ENCODE measurements at regions not wholly inside any gene's neighbourhood (a gene's known extent, or its start where the extent isn't known, plus 50 kb on each side); places are given as distances from the start of the nearest gene placed in this dataset.

- Mint-ChIP-seq H3K36me3 (no peaks in the 10 kb centered on the region), H3K9me3 (no peaks in the 10 kb centered on the region), H3K4me1 (ENCODE audit: low read depth in 2 of 2) (peaks cover 44 to 45% of the 10 kb centered on the region in 2 donors), H3K27ac (no peak overlapping the region), H3K4me3 (no peak overlapping the region), H3K27me3 (peaks cover 0 to 2% of the 10 kb centered on the region in 2 donors)
- no peak for DNase-seq (ENCODE audit: low spot score)
- ATAC-seq: no peak
Measured at GRCh38 chr3:124654470-124654845, 75.8 kb upstream of the UMPS start.

- ATAC-seq (no peak), DNase-seq (ENCODE audit: low spot score) (no peak)
- H3K27me3 Mint-ChIP-seq: peaks cover 0 to 2% of the 10 kb centered on the region in 2 donors
- no peak overlapping the region for H3K4me3 Mint-ChIP-seq
- no peaks in the 10 kb centered on the region for H3K36me3 Mint-ChIP-seq
- H3K27ac Mint-ChIP-seq: peak overlapping the region in 1 of 2 donors; percentile 24
- peaks cover 32 to 38% of the 10 kb centered on the region in 2 donors for H3K4me1 Mint-ChIP-seq (ENCODE audit: low read depth in 2 of 2)
- no peaks in the 10 kb centered on the region for H3K9me3 Mint-ChIP-seq
Measured at GRCh38 chr3:124656531-124656930, 73.7 kb upstream of the UMPS start.

DNA sequence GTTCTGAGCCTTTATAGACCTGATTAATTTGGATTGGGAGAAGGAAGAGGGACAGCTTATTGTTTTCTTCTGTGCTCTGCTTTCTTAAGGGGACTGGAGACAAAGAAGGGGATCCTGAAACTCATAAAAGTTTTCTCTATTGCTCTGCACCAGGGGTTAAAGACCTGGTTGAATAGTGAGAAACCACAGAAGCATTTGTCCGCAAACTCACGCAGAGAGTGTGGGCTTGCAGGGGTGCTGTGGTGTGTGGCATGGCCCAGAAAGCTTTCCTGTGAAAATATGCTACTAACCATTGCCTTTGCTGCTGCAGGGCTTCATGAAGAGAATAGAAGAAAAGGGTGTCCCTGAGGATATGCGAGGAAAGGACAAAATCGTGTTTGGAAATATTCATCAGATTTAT is 73.1 kb upstream of the UMPS start:
- Mint-ChIP-seq H3K27me3 (peaks cover 0 to 2% of the 10 kb centered on the region in 2 donors), H3K27ac (peak overlapping the region in 1 of 2 donors; percentile 24), H3K9me3 (no peaks in the 10 kb centered on the region), H3K4me1 (ENCODE audit: low read depth in 2 of 2) (peaks cover 26 to 33% of the 10 kb centered on the region in 2 donors), H3K36me3 (no peaks in the 10 kb centered on the region), H3K4me3 (no peak overlapping the region)
- no peak for ATAC-seq
- DNase-seq (ENCODE audit: low spot score): no peak

DNA sequence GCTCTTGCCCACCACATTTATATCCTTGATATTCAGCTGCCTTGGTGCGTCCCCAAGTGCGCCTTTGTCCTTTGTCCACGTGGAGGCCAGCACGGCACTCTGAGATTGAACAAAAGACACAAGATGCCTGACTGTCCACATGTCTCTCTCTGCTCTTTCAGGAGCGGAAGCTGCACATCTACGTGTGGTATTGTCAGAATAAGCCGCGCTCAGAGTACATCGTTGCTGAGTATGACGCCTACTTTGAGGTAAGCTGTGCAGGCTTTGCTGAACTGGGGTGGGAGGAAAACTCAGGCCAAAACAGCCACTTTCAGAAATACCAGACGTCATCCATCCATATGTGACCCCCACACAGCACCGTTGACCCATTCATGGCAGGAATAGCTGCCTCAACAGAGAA is 72.0 kb upstream of the UMPS start:
- Mint-ChIP-seq H3K4me3 (peak overlapping the region; percentile 53), H3K27me3 (peaks cover 0 to 2% of the 10 kb centered on the region in 2 donors), H3K9me3 (no peaks in the 10 kb centered on the region), H3K36me3 (no peaks in the 10 kb centered on the region), H3K4me1 (ENCODE audit: low read depth in 2 of 2) (peaks cover 19 to 25% of the 10 kb centered on the region in 2 donors), H3K27ac (peak overlapping the region in 1 of 2 donors; percentile 67)
- ATAC-seq (no peak), DNase-seq (ENCODE audit: low spot score) (no peak)

DNA sequence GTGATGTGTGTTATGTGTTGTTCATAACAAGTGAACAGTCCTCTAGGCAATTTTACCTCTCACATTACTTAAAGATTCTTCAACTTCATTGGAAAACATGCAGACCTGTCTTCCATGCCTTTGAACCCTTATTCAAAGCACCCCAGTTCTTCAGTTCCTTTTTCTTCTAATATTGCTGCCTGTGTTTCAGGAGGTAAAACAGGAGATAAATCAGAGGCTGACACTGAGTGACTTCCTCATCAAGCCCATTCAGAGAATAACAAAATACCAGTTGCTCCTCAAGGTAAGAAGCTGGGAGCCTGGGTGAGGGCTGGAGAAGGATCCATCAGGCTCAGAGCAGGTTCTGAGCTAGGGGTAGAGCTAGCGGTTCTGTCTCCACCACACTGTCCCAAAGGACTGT is 71.1 kb upstream of the UMPS start:
- H3K9me3 Mint-ChIP-seq: no peaks in the 10 kb centered on the region
- no peaks in the 10 kb centered on the region for H3K36me3 Mint-ChIP-seq
- H3K27me3 Mint-ChIP-seq: peaks cover 0 to 6% of the 10 kb centered on the region in 2 donors
- H3K4me3 Mint-ChIP-seq: no peak overlapping the region
- H3K27ac Mint-ChIP-seq: no peak overlapping the region
- peaks cover 21 to 29% of the 10 kb centered on the region in 2 donors for H3K4me1 Mint-ChIP-seq (ENCODE audit: low read depth in 2 of 2)
- ATAC-seq: no peak
- no peak for DNase-seq (ENCODE audit: low spot score)

GRCh38 chr3:124660599-124660998 is 69.7 kb upstream of the UMPS start:
- Mint-ChIP-seq H3K36me3 (no peaks in the 10 kb centered on the region), H3K27ac (no peak overlapping the region), H3K9me3 (no peaks in the 10 kb centered on the region), H3K27me3 (peaks cover 0 to 6% of the 10 kb centered on the region in 2 donors), H3K4me3 (no peak overlapping the region), H3K4me1 (ENCODE audit: low read depth in 2 of 2) (peaks cover 21 to 29% of the 10 kb centered on the region in 2 donors)
- ATAC-seq (no peak), DNase-seq (ENCODE audit: low spot score) (no peak)

DNA sequence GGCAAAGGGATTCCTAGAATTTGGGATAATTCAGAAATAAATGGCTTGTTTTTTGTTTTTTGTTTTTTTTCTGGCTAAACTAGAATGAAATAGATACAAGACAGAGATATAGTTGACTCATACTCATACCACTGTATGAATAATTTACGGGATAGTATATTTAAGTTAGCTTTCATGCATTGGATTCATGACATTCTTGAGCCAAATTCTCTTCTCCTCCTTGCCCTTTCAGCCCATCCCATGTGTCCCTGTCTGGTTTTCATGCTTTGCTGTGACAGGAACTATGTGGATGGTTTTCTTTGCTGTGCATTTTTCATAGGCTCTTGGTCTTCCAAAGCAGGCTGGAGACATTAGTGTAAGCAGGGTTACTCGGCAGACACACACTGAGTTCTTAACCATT is 66.6 kb upstream of the UMPS start:
- ATAC-seq (no peak), DNase-seq (ENCODE audit: low spot score) (no peak)
- no peaks in the 10 kb centered on the region for H3K36me3 Mint-ChIP-seq
- peaks cover 0 to 6% of the 10 kb centered on the region in 2 donors for H3K27me3 Mint-ChIP-seq
- H3K9me3 Mint-ChIP-seq: no peaks in the 10 kb centered on the region
- H3K27ac Mint-ChIP-seq: no peak overlapping the region
- H3K4me1 Mint-ChIP-seq (ENCODE audit: low read depth in 2 of 2): peaks cover 22 to 25% of the 10 kb centered on the region in 2 donors
- H3K4me3 Mint-ChIP-seq: no peak overlapping the region

GRCh38 chr3:124664804-124665203 is 65.4 kb upstream of the UMPS start:
- ATAC-seq (no peak), DNase-seq (ENCODE audit: low spot score) (no peak)
- Mint-ChIP-seq H3K4me1 (ENCODE audit: low read depth in 2 of 2) (peaks cover 22 to 25% of the 10 kb centered on the region in 2 donors), H3K9me3 (no peaks in the 10 kb centered on the region), H3K36me3 (no peaks in the 10 kb centered on the region), H3K27ac (no peak overlapping the region), H3K4me3 (no peak overlapping the region), H3K27me3 (peaks cover 0 to 6% of the 10 kb centered on the region in 2 donors)

GRCh38 chr3:124666067-124666466 is 64.2 kb upstream of the UMPS start:
- H3K36me3 Mint-ChIP-seq: peaks cover 6% of the 10 kb centered on the region
- ATAC-seq (no peak), DNase-seq (ENCODE audit: low spot score) (no peak)
- peaks cover 24 to 26% of the 10 kb centered on the region in 2 donors for H3K4me1 Mint-ChIP-seq (ENCODE audit: low read depth in 2 of 2)
- H3K4me3 Mint-ChIP-seq: no peak overlapping the region
- peaks cover 0 to 6% of the 10 kb centered on the region in 2 donors for H3K27me3 Mint-ChIP-seq
- no peak overlapping the region for H3K27ac Mint-ChIP-seq
- peaks cover 5% of the 10 kb centered on the region for H3K9me3 Mint-ChIP-seq

DNA sequence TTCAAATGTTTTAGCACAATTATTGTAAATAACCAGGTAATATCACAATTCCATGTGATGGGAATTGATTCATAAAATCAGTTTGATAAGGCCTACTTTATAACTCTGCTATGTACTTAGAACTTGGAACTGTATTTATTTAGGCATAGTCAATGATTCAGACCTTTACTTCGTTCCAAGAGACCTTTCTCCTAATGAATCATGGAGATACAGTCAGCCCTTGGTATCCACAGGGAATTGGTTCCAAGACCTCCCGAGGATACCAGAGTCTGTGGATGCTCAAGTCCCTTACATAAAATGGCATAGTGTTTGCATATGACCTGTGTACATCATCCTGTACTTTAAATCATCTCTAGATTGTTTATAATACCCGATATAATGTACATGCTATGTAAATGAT is 60.8 kb upstream of the UMPS start:
- H3K9me3 Mint-ChIP-seq: peaks cover 9% of the 10 kb centered on the region
- peaks cover 32 to 35% of the 10 kb centered on the region in 2 donors for H3K4me1 Mint-ChIP-seq (ENCODE audit: low read depth in 2 of 2)
- ATAC-seq: no peak
- no peaks in the 10 kb centered on the region for H3K27me3 Mint-ChIP-seq
- no peak overlapping the region for H3K4me3 Mint-ChIP-seq
- peaks cover 12% of the 10 kb centered on the region for H3K36me3 Mint-ChIP-seq
- no peak overlapping the region for H3K27ac Mint-ChIP-seq
- no peak for DNase-seq (ENCODE audit: low spot score)

GRCh38 chr3:124671106-124671505 is 59.1 kb upstream of the UMPS start:
- ATAC-seq: peak; percentile 84 to 87

GRCh38 chr3:124674336-124674735 is 55.9 kb upstream of the UMPS start:
- DNase-seq (ENCODE audit: low spot score): no peak
- peaks cover 20% of the 10 kb centered on the region for H3K36me3 Mint-ChIP-seq
- peaks cover 9% of the 10 kb centered on the region for H3K9me3 Mint-ChIP-seq
- H3K27ac Mint-ChIP-seq: no peak overlapping the region
- no peak overlapping the region for H3K4me3 Mint-ChIP-seq
- H3K4me1 Mint-ChIP-seq (ENCODE audit: low read depth in 2 of 2): peaks cover 18 to 22% of the 10 kb centered on the region in 2 donors
- no peaks in the 10 kb centered on the region for H3K27me3 Mint-ChIP-seq
- no peak for ATAC-seq

More at GRCh38 chr3:124671106-124671505, 59.1 kb upstream of the UMPS start:
- Mint-ChIP-seq H3K4me1 (ENCODE audit: low read depth in 2 of 2) (peaks cover 32 to 35% of the 10 kb centered on the region in 2 donors), H3K9me3 (peaks cover 9% of the 10 kb centered on the region), H3K4me3 (peak overlapping the region; percentile 68), H3K27ac (peak overlapping the region; percentile 75 to 83), H3K36me3 (peaks cover 20% of the 10 kb centered on the region), H3K27me3 (no peaks in the 10 kb centered on the region)
- DNase-seq (ENCODE audit: low spot score): peak; percentile 63

DNA sequence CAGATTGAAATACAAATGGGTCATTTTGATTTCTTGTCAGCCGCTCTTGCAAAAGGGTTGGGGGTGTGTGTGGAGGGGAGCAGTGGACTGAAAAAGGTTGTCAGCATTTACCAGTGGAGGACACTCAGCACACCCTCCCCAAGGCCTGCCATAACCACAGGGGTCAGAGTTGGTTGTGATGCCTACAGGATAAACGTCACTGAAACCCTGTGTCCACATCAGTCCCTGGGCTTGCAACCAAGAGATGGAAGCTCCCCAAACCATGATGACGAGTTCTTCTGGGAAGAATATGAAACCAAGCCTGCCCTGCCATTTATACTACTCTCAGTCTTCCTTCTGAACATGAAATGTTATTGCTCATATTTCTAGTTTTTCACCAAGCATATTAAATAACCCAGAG is 54.0 kb upstream of the UMPS start:
- Mint-ChIP-seq H3K4me1 (ENCODE audit: low read depth in 2 of 2) (peaks cover 11 to 14% of the 10 kb centered on the region in 2 donors), H3K27me3 (no peaks in the 10 kb centered on the region), H3K9me3 (peaks cover 2% of the 10 kb centered on the region), H3K36me3 (peaks cover 12% of the 10 kb centered on the region), H3K4me3 (no peak overlapping the region), H3K27ac (no peak overlapping the region)
- ATAC-seq (no peak), DNase-seq (ENCODE audit: low spot score) (no peak)

GRCh38 chr3:124679048-124679638 is 51.1 kb upstream of the UMPS start:
- DNase-seq (ENCODE audit: low spot score) (no peak), ATAC-seq (no peak)
- no peaks in the 10 kb centered on the region for H3K27me3 Mint-ChIP-seq
- no peaks in the 10 kb centered on the region for H3K9me3 Mint-ChIP-seq
- H3K27ac Mint-ChIP-seq: no peak overlapping the region
- peaks cover 9% of the 10 kb centered on the region for H3K36me3 Mint-ChIP-seq
- no peak overlapping the region for H3K4me3 Mint-ChIP-seq
- no peaks in the 10 kb centered on the region for H3K4me1 Mint-ChIP-seq (ENCODE audit: low read depth in 2 of 2)
